SK-MEL-5 (cell line): ENCODE measurements at regions not wholly inside any gene's neighbourhood (a gene's known extent, or its start where the extent isn't known, plus 50 kb on each side); places are given as distances from the start of the nearest gene placed in this dataset.

Experiments
- DNase-seq: peaks from one replicate; pipeline ENCODE4 v3.0.0-alpha.2; 2016; ENCODE audit warnings: low read depth, low spot score
- in situ Hi-C: cut with HindIII; loops from 2 replicates; pipeline ENCODE4 v1.10.0; 2016; ENCODE audit warnings: low sequenced_read_pairs, high pct_unique_total_duplicates, low pct_unique_long_range_greater_than_20kb

- no peak for DNase-seq
- in situ Hi-C loops: no loop called here
Observed at GRCh38 chr17:59451706-59452105, 113.7 kb upstream of the DHX40 start.

- DNase-seq: no peak
- in situ Hi-C loops: no loop called here
Observed at GRCh38 chr17:59454633-59455105, 110.7 kb upstream of the DHX40 start.

DNA sequence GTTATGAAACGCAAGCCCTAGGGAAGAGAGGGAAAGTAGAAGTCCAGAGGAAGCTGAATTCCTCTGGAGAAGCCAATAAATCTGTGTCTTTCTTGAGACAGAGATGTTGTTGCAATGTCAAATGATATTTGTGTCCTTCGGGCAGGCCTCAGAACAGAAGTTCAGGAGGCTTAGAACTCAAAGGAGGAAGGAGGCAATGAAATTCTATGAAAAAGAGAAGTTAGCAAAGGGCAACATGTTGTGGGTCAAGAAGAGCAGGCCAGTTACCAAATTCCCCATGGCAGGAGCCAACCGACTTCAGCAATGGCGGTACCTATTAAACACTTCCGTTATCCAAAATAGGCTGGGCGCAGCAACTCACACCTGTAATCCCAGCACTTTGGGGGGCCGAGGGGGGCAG lies 109.0 kb upstream of the DHX40 start:
- in situ Hi-C loops: no loop called here
- DNase-seq: no peak

GRCh38 chr17:59456923-59457615 lies 108.3 kb upstream of the DHX40 start:
- DNase-seq: no peak
- in situ Hi-C loops: no loop called here

DNA sequence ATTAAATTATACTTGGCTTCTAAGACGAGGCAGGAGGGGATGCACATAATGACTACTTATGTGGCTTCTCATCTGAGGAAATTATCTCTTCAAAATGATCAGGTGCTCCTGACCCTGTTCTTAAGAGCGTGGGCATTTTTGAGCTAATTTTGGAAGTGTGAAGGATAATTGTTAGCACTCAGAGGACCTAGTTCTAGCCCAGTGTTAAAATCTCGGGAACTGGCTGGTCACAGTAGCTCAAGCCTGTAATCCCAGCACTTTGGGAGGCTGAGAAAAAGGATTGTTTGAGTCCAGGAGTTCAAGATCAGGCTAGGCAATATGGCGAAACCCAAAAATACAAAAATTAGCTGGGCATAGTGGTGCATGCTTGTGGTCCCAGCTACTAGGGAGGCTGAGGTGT lies 103.0 kb upstream of the DHX40 start:
- DNase-seq: no peak
- in situ Hi-C loops: no loop called here

DNA sequence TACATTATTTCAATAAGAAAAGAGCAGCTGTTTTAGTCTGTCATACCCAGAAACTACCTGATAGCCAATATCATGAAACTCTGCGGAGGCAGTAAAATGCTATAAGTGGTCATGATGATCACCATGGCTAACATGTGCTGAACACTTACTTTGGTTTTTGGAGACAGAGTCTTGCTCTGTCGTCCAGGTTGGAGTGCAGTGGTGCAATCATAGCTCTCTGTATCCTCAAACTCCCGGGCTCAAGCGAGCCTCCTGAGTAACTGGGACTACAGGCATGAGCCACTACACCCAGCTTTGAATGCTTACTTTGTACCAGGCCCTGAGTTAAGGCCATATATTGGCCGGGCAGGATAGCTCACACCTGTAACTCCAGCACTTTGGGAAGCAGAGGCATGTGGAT lies 101.2 kb upstream of the DHX40 start:
- no peak for DNase-seq
- in situ Hi-C loops: no loop called here

DNA sequence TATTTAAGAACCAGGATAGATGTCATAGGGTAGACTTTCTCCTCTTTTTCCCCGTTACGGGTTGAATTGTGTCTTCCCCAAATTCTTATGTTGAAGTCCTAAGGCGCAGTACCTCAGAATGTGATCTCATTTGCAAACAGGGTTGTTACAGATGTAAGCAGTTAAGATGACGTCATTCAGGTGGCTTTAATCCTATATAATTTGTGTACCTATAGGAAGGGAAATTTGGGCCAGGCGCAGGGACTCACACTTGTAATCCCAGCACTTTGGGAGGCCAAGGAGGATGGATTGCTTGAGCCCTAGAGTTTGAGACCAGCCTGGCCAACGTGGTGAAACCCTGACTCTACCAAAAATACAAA lies 99.5 kb upstream of the DHX40 start:
- DNase-seq: no peak
- in situ Hi-C loops: no loop called here

DNA sequence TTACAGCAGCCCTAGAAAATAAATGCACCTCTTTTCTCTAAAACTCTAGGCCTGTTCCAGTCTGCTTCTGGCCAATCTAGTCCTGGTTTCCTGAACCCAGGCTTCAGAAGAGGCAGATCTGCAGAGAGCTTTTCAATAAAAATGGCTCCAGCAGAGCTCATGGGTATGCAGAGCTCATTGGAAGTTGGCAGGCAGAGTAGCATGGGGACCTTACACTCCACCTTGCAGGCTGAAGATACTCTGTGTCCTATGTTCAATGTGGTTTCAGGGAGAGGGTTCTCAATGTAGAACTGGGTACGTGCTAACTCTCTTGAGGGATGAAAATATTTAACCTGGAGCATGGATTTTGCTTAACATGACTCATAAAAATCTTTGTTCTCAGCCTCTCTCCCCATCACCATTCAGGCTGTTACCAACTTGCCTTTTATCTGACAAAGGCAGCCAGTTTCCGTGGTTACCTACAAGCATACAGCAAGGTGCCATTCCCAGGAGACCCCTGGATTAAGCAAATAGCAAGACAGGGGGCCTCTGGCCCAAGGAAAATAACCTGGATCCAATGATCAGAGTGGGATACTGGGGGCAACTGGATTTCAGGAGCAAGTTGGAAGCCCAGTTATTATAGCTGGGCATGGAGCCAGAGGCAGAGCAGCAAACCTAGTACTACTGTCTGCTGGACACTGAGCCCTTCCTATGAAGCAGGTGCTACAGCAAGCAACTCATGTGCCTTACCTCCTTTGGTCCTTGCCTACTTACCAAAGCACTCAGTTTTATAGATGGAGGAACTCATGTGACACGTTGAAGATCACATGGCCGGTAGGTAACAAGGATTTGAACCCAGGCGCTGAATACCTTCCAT lies 98.2 kb upstream of the DHX40 start:
- in situ Hi-C loops: no loop called here
- no peak for DNase-seq

DNA sequence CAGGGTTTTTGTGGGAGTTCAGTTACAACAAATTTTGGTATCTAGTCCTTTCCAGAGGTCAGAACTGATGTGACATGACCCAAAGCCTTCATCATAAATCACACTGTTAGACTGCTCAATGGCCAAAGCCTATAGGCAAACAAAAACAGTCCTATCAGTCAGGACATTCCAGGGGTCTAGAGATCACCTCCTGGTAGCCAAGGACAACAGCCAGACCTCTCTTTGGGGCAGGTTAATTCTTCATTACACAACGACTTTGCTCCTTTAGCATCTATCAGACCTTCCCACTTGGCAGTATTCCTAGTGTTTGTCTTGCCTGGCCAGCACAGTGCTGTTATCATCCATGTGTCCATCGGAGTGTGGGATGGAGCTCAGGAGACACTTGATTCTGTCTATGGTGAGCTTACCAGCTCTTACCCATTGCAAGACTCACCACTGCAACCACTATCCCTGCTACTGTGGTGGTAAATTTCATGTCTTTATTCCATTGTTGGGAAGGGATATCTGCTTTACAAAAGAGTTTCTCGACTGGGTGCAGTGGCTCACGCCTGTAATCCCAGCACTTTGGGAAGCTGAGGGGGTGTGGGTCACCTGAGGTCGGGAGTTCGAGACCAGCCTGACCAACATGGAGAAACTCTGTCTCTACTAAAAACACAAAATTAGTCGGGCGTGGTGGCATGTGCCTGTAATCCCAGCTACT lies 95.5 kb upstream of the DHX40 start:
- in situ Hi-C loops: no loop called here

GRCh38 chr17:59470624-59471297 lies 94.6 kb upstream of the DHX40 start:
- DNase-seq: no peak
- in situ Hi-C loops: no loop called here

More for the DNA sequence above, 95.5 kb upstream of the DHX40 start:
- no peak for DNase-seq

- DNase-seq: no peak
- in situ Hi-C loops: no loop called here
Observed at GRCh38 chr17:59476413-59476812, 89.0 kb upstream of the DHX40 start.

DNA sequence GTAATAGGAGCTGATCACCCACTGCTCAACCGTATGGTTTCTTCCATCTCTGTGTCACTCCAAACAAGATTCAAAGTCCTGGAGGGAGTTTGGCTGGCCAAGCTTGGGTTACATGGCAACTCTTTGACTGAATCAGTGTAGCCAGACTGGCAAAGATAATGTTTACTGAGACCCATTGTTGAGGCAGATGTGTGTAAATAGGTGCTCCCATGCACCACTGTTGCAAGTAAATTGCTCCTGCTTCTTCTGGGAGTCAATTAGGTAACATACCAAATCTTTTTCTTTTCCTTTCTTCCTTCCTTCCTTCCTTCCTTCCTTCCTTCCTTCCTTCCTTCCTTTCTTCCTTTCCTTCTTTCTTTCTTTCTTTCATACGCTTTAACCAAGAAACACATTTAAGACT lies 86.3 kb upstream of the DHX40 start:
- in situ Hi-C loops: no loop called here
- no peak for DNase-seq

- DNase-seq: no peak
- in situ Hi-C loops: no loop called here
Observed at GRCh38 chr17:59483860-59484259, 81.5 kb upstream of the DHX40 start.

DNA sequence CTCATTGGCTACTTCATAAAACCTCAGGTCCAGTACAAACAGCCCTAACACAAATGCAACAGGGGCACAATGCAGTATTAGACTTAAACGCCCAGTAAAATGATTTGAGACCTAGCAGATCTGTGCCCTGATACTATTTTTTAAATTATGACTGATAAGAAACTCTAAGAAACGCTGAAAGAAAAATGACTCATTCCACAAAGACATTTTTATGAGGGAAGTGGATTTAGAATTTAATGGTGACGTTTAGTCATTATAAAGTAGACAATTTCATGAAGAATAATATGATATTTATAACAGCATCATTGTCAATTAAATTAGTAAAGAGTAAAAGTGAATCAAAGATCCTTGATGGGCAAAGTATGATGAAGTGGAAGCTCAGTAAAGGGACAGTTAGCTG lies 80.4 kb upstream of the DHX40 start:
- in situ Hi-C loops: no loop called here
- no peak for DNase-seq

DNA sequence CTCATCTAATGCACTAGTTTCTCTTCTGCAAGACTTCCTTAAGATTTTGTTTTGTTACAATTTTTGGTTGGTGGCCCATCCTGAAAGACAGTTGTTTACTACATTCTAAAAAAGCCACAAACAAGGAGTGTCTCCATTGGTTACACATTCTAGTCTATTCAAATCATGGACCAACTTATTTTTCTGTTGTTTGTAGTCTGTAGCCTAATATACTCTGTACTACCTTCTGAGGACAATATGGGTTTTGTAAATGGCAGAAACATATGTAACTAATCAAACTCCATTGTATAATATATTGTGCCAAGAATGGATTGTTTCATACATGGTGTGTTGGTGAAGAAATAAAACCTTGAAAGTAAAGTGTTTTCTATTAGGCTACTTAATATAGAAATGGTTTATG lies 79.5 kb upstream of the DHX40 start:
- in situ Hi-C loops: no loop called here
- no peak for DNase-seq

DNA sequence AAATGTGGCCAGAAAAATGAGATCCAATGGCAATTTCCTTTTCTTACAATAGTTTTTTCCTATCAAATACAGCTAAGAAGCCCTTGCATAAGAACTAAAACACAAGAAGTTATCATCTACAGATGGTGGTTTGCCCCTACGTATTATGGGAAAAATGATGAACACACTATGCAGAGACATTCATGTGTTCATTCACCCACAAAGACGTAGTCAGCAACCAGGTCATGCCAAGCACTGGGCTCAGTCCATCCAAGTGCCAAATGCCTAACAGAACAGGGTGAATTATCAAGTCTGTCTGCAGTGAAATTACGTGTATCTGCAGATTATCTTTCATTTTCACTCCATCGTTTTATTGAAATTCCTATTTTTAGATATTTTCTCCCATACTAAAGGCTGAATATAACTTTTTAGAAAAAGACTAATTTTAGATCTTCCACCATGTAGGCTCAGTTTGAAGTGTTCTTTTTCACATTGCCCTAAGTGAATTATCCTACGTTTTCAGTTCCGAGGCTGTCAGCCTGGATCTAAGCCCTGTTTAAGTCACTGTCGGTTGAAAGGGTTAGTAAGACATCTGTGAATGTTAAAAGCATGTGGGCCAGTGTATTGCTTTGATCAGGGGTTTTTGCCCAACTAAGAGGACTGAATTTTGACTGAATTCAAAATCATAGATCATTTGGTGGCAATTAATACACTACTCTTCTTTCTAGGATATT lies 78.1 kb upstream of the DHX40 start:
- in situ Hi-C loops: no loop called here
- no peak for DNase-seq

GRCh38 chr17:59488805-59489204 lies 76.6 kb upstream of the DHX40 start:
- in situ Hi-C loops: no loop called here
- no peak for DNase-seq
